Lung (tissue), 11 donors: ENCODE measurements at regions not wholly inside any gene's neighbourhood (a gene's known extent, or its start where the extent isn't known, plus 50 kb on each side); places are given as distances from the start of the nearest gene placed in this dataset.
"Not testable (repeated sequence)": the region's sequence is repeated elsewhere in the genome, so short reads cannot be mapped to it uniquely, and the experiment has no call there.

Experiments used
- ATAC-seq: fragments of 200-7000 bp; cut with Tn5 transposase; one replicate; pipeline ENCODE4 v1.9.1; 2020; ENCODE audit warnings: moderate number of reproducible peaks; ENCODE audit not compliant: insufficient read depth, low FRiP score
- DNase-seq, 3 donors: peaks; one replicate each; pipeline ENCODE4 v3.0.0-alpha.2; 2013 to 2017
- H3K27ac ChIP-seq, 2 donors: one replicate each; pipeline ENCODE4 v1.5.1; 2013; ENCODE audit warnings: mild to moderate bottlenecking in 2 of 2, moderate library complexity in 2 of 2, control low read depth in 1 of 2, inconsistent platforms in 1 of 2, low read depth in 1 of 2, low read length in 1 of 2
- H3K27me3 ChIP-seq, 3 donors: one replicate each; pipeline ENCODE4 v1.5.1; 2013; ENCODE audit warnings: low read length in 2 of 3; ENCODE audit not compliant: control insufficient read depth in 3 of 3, insufficient read depth in 3 of 3
- H3K36me3 ChIP-seq, 4 donors: one replicate each; pipeline ENCODE4 v1.5.1; 2013; ENCODE audit warnings: low read length in 4 of 4, mild to moderate bottlenecking in 1 of 4, moderate library complexity in 1 of 4; ENCODE audit not compliant: control insufficient read depth in 4 of 4, insufficient read depth in 4 of 4
- H3K4me1 ChIP-seq, 5 donors: one replicate each; pipeline ENCODE4 v1.5.1; 2013; ENCODE audit warnings: low read length in 5 of 5, mild to moderate bottlenecking in 2 of 5, moderate library complexity in 1 of 5; ENCODE audit not compliant: control insufficient read depth in 5 of 5, insufficient read depth in 5 of 5
- H3K4me3 ChIP-seq: one replicate; pipeline ENCODE4 v1.5.1; 2013; ENCODE audit warnings: mild to moderate bottlenecking, control low read depth, moderate library complexity
- H3K9ac ChIP-seq, 2 donors: one replicate each; pipeline ENCODE4 v1.5.1; 2013; ENCODE audit warnings: low read length in 2 of 2, control low read depth in 1 of 2; ENCODE audit not compliant: insufficient read depth in 1 of 2
- H3K9me3 ChIP-seq, 4 donors: one replicate each; pipeline ENCODE4 v1.5.1; 2013; ENCODE audit warnings: low read length in 3 of 4, mild to moderate bottlenecking in 1 of 4, moderate library complexity in 1 of 4; ENCODE audit not compliant: control insufficient read depth in 4 of 4, insufficient read depth in 3 of 4
- WGBS, 2 donors: extraction: QIAGEN DNeasy Blood & Tissue Kit; methylation state at CpG; one replicate each; pipeline ENCODE4 v1.1.7; 2013; 5-methylcytosine and 5-hydroxymethylcytosine counted together
- TF ChIP-seq, protein P1 (sequence below): IDR thresholded peaks from 2 replicates; pipeline ENCODE4 v1.5.1; 2012; ENCODE audit warnings: mild to moderate bottlenecking; ENCODE audit errors: control extremely low read depth, extremely low read depth
- donor health status: control.
- donor health status: control.
- donor health status: Bipolar disorder and iron deficiency.
- donor health status: healthy.
- donor health status: DM: yes; HTN: yes; CAD: no.

DNA sequence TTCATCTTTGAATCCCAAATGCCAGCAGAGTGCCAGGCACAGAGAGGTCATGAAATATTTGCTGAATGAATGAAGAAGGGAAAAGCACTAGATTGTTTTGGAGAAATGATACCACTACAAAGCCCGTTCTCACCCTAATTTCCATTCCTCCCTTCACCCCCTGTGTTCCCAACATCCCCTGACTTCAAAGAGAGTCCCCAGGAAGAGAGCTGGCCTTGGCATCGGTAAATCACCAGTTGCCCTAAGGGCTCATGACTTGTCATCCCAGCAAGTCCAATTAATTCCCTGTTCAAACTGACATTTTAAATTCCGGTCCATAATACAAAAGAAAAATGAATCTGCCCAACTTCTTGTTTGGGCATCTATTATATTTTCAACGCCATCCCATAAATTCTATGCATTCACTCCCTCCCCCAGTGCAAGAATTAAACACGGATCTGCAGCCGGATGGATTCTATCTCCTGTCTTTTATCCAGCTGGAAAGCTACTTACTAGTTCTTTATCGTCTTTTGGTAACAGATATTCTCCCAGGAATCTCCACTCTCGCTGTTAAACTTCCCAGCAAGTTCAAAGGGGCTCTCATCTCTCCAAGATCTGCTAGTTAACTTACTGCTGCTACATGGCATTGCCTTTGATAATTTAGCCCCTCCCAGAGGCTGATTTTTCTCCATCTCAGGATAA is 63.9 kb upstream of the TSC22D2 start:
- Histone ChIP-seq H3K4me3 (no peak overlapping the region), H3K36me3 (no peaks in the 10 kb centered on the region), H3K9me3 (no peaks in the 10 kb centered on the region), H3K9ac (no peak overlapping the region), H3K4me1 (peaks cover 0 to 22% (median 0%) of the 10 kb centered on the region in 5 donors), H3K27me3 (no peaks in the 10 kb centered on the region), H3K27ac (no peak overlapping the region)
- TF ChIP-seq, protein P1, sequence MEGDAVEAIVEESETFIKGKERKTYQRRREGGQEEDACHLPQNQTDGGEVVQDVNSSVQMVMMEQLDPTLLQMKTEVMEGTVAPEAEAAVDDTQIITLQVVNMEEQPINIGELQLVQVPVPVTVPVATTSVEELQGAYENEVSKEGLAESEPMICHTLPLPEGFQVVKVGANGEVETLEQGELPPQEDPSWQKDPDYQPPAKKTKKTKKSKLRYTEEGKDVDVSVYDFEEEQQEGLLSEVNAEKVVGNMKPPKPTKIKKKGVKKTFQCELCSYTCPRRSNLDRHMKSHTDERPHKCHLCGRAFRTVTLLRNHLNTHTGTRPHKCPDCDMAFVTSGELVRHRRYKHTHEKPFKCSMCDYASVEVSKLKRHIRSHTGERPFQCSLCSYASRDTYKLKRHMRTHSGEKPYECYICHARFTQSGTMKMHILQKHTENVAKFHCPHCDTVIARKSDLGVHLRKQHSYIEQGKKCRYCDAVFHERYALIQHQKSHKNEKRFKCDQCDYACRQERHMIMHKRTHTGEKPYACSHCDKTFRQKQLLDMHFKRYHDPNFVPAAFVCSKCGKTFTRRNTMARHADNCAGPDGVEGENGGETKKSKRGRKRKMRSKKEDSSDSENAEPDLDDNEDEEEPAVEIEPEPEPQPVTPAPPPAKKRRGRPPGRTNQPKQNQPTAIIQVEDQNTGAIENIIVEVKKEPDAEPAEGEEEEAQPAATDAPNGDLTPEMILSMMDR = no peak
- DNase-seq = peak; percentile 26 to 81 (median 67)
- ATAC-seq = no peak
- 83 to 85% methylated on average over 8 of the region's 8 CpGs for WGBS, 2 donors

GRCh38 chr3:150342896-150343467 is 65.1 kb upstream of the TSC22D2 start:
- 80 to 91% methylated on average over 2 of the region's 2 CpGs for WGBS, 2 donors
- H3K4me1 ChIP-seq = peaks cover 0 to 22% (median 0%) of the 10 kb centered on the region in 5 donors
- H3K9me3 ChIP-seq = peaks cover 0 to under 1% (median 0%) of the 10 kb centered on the region in 4 donors
- TF ChIP-seq, protein P1 = no peak
- no peak overlapping the region for H3K9ac ChIP-seq
- no peak overlapping the region for H3K4me3 ChIP-seq
- no peaks in the 10 kb centered on the region for H3K27me3 ChIP-seq
- DNase-seq (no peak), ATAC-seq (no peak)
- no peaks in the 10 kb centered on the region for H3K36me3 ChIP-seq
- no peak overlapping the region for H3K27ac ChIP-seq

DNA sequence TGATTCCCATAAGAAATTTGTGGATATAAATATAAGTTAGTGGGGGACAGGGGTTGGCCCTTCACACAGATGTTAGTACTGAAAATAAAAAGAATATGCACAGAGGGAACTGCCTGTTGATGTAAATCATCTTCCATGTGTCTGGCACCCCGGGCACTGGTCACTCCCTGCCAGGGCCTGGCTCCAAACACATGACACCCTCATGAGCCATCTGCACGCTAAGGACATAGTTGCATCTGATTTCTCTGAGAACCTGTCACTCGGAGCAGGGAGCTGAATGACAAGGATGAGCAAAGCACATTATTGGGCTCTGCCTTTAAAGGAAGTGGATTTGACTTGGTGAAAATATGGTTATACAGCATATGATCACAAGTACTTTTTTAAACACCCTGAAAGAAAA is 66.2 kb upstream of the TSC22D2 start:
- no peak for ATAC-seq
- H3K36me3 ChIP-seq = no peaks in the 10 kb centered on the region
- no peak overlapping the region for H3K9ac ChIP-seq
- H3K27me3 ChIP-seq = no peaks in the 10 kb centered on the region
- TF ChIP-seq, protein P1 = no peak
- H3K4me1 ChIP-seq = peaks cover 0 to 16% (median 0%) of the 10 kb centered on the region in 5 donors
- no peak overlapping the region for H3K27ac ChIP-seq
- 77 to 86% methylated on average over 3 of the region's 3 CpGs for WGBS, 2 donors
- DNase-seq = no peak
- H3K4me3 ChIP-seq = no peak overlapping the region
- peaks cover 0 to 3% (median 0%) of the 10 kb centered on the region in 4 donors for H3K9me3 ChIP-seq

DNA sequence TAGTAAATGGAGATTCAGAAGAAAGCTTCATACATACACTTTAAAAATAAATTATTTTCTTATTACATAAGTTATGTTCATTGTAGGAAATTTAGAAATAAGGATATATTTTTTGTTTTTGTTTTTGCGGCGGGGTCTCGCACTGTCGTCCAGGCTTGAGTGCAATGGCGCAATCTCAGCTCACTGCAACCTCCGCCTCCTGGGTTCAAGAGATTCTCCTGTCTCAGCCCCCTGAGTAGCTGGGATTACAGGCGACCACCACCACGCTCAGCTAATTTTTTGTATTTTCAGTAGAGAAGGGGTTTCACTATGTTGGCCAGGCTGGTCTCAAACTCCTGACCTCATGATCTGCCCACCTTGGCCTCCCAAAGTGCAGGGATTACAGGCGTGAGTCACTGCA is 71.7 kb upstream of the TSC22D2 start:
- H3K9me3 ChIP-seq, H3K36me3 ChIP-seq, ATAC-seq, H3K4me1 ChIP-seq, H3K9ac ChIP-seq, H3K27me3 ChIP-seq, H3K4me3 ChIP-seq, DNase-seq, H3K27ac ChIP-seq: not testable (repeated sequence)
- 90 to 98% methylated on average over 9 of the region's 9 CpGs for WGBS, 2 donors
